Transverse colon (tissue), 4 donors: ENCODE measurements at regions not wholly inside any gene's neighbourhood (a gene's known extent, or its start where the extent isn't known, plus 50 kb on each side); places are given as distances from the start of the nearest gene placed in this dataset.

Source experiments
- CTCF ChIP-seq, 5 experiments: fragments of 200-600 bp in 3 of 5; fragments of 450-650 bp in 2 of 5; sonication (generic) in 3 of 5; IDR thresholded peaks; 1 replicate in 2 of 5; 2 replicates in 3 of 5; pipeline ENCODE4 v1.5.1; 2016 to 2017; ENCODE audit warnings: antibody characterized with exemption in 5 of 5, inconsistent platforms in 3 of 5, mild to moderate bottlenecking in 2 of 5, moderate library complexity in 1 of 5
- EP300 ChIP-seq: sonication (generic); formaldehyde crosslinking; IDR thresholded peaks from one replicate; pipeline ENCODE4 v1.6.1; 2017; ENCODE audit warnings: antibody characterized with exemption, low read depth
- POLR2A ChIP-seq: fragments of 450-650 bp; IDR thresholded peaks from one replicate; pipeline ENCODE4 v1.6.1; 2016; ENCODE audit warnings: antibody characterized with exemption, mild to moderate bottlenecking, moderate library complexity
- POLR2AphosphoS5 ChIP-seq, 3 donors: sonication (generic); formaldehyde crosslinking; IDR thresholded peaks; one replicate each; pipeline ENCODE4 v1.6.1; 2016; ENCODE audit warnings: antibody characterized with exemption in 3 of 3

- TF ChIP-seq POLR2AphosphoS5 (IDR thresholded peaks at IDR 0.05) (no peak), CTCF (IDR thresholded peaks at IDR 0.05) (no peak), POLR2A (no peak), EP300 (no peak)
Measured at GRCh38 chr2:57934659-57935058, 111.9 kb upstream of the VRK2 start.
